ENCODE measurements at regions not wholly inside any gene's neighbourhood (a gene's known extent, or its start where the extent isn't known, plus 50 kb on each side); places are given as distances from the start of the nearest gene placed in this dataset.

DNA sequence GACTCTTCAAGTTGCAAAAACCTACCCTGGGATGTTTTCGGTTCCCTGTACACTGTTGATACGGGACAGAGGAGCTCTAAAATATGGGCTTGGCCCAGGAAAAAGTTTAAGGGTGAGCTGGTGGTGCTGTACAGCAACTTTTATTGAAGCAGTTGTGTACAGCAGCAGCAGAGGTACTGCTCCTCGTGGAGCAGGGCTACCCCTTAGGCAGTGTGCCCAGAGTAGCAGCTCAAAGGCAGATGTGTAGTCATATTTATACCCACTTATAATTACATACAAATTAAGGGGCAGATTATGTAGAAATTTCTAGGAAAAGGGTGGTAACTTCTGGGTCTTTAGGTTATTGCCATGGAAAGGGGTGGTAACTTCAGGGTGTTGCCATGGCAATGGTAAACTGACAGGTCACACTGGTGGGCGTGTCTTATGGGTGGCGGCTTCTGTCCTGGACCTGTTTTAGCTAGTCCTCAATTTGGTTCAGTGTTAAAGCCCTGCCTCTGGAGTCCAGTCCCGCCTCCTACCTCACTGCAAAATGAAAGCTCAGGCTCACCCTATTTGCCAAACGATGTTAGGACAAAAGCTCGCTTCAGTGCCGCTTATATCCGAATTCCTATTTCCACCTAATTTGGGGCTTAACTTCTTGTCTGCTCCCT lies 203.2 kb downstream of the ETAA1 start:
- DNase-seq (ENCODE audit: low read depth, low spot score): no peak
- Histone ChIP-seq H3K4me3 (ENCODE audit: control insufficient read depth in 2 of 3, extremely low read depth in 1 of 3, insufficient read depth in 2 of 3, low read depth in 1 of 3, low read length in 3 of 3) (no peak overlapping the region), H3K9me1 (ENCODE audit: control insufficient read depth, extremely low read depth, insufficient read depth, low read length) (no peaks in the 10 kb centered on the region), H3K4me1 (ENCODE audit: control insufficient read depth, extremely low read depth, insufficient read depth, low read length) (no peaks in the 10 kb centered on the region), H3K79me2 (ENCODE audit: control insufficient read depth, insufficient read depth, low read length) (no peaks in the 10 kb centered on the region), H3K9ac (ENCODE audit: control insufficient read depth, extremely low read depth, insufficient read depth, low read length) (no peak overlapping the region), H3K27ac (ENCODE audit: control insufficient read depth, insufficient read depth, low read length) (no peak overlapping the region), H4K20me1 (ENCODE audit: control insufficient read depth, extremely low read depth, insufficient read depth, low read length) (no peaks in the 10 kb centered on the region), H3K36me3 (ENCODE audit: control insufficient read depth in 2 of 2, extremely low read depth in 1 of 2, insufficient read depth in 2 of 2, low read length in 2 of 2) (no peaks in the 10 kb centered on the region), H3K4me2 (ENCODE audit: control insufficient read depth, extremely low read depth, insufficient read depth, low read depth, low read length) (no peak overlapping the region), H3K27me3 (ENCODE audit: control insufficient read depth, extremely low read depth, insufficient read depth, low read length) (no peaks in the 10 kb centered on the region), H3K9me3 (ENCODE audit: control insufficient read depth, low read depth, low read length) (no peaks in the 10 kb centered on the region), H2AFZ (ENCODE audit: control insufficient read depth, low read length) (no peak overlapping the region)
- no peak for TF ChIP-seq EZH2 (IDR thresholded peaks at IDR 0.05; ENCODE audit: low read length)
- no peak for TF ChIP-seq CTCF (optimal IDR thresholded peaks at IDR 0.05 in 1 of 3, IDR thresholded peaks at IDR 0.05 in 1 of 3, conservative IDR thresholded peaks at IDR 0.05 in 1 of 3; ENCODE audit: extremely low read depth in 1 of 3, insufficient read depth in 2 of 3, low read length in 3 of 3)
- dilution Hi-C loops (cut with MboI; ENCODE audit: extremely low pct_ligation_motif_present, low sequenced_read_pairs): no loop called here
- FAIRE-seq: peak; percentile 44

- H3K9me1 ChIP-seq (ENCODE audit: control insufficient read depth, extremely low read depth, insufficient read depth, low read length): no peaks in the 10 kb centered on the region
- H3K27me3 ChIP-seq (ENCODE audit: control insufficient read depth, extremely low read depth, insufficient read depth, low read length): no peaks in the 10 kb centered on the region
- no peak overlapping the region for H2AFZ ChIP-seq (ENCODE audit: control insufficient read depth, low read length)
- dilution Hi-C loops (cut with MboI; ENCODE audit: extremely low pct_ligation_motif_present, low sequenced_read_pairs): no loop called here
- H3K4me2 ChIP-seq (ENCODE audit: control insufficient read depth, extremely low read depth, insufficient read depth, low read depth, low read length): no peak overlapping the region
- no peak for TF ChIP-seq CTCF (optimal IDR thresholded peaks at IDR 0.05 in 1 of 3, IDR thresholded peaks at IDR 0.05 in 1 of 3, conservative IDR thresholded peaks at IDR 0.05 in 1 of 3; ENCODE audit: extremely low read depth in 1 of 3, insufficient read depth in 2 of 3, low read length in 3 of 3)
- no peak for TF ChIP-seq EZH2 (IDR thresholded peaks at IDR 0.05; ENCODE audit: low read length)
- H3K4me3 ChIP-seq (ENCODE audit: control insufficient read depth in 2 of 3, extremely low read depth in 1 of 3, insufficient read depth in 2 of 3, low read depth in 1 of 3, low read length in 3 of 3): no peak overlapping the region
- H3K27ac ChIP-seq (ENCODE audit: control insufficient read depth, insufficient read depth, low read length): no peak overlapping the region
- DNase-seq (ENCODE audit: low read depth, low spot score) (no peak), FAIRE-seq (no peak)
- H3K9ac ChIP-seq (ENCODE audit: control insufficient read depth, extremely low read depth, insufficient read depth, low read length): no peak overlapping the region
- no peaks in the 10 kb centered on the region for H4K20me1 ChIP-seq (ENCODE audit: control insufficient read depth, extremely low read depth, insufficient read depth, low read length)
- H3K79me2 ChIP-seq (ENCODE audit: control insufficient read depth, insufficient read depth, low read length): no peaks in the 10 kb centered on the region
- no peaks in the 10 kb centered on the region for H3K9me3 ChIP-seq (ENCODE audit: control insufficient read depth, low read depth, low read length)
- H3K4me1 ChIP-seq (ENCODE audit: control insufficient read depth, extremely low read depth, insufficient read depth, low read length): no peaks in the 10 kb centered on the region
- no peaks in the 10 kb centered on the region for H3K36me3 ChIP-seq (ENCODE audit: control insufficient read depth in 2 of 2, extremely low read depth in 1 of 2, insufficient read depth in 2 of 2, low read length in 2 of 2)
These were observed 203.8 kb downstream of the ETAA1 start for GRCh38 chr2:67600946-67601345.
